HG03097 (cell line): ENCODE measurements at regions not wholly inside any gene's neighbourhood (a gene's known extent, or its start where the extent isn't known, plus 50 kb on each side); places are given as distances from the start of the nearest gene placed in this dataset.

Experiments
- ATAC-seq: cut with Tn5 transposase; IDR thresholded peaks from one replicate; pipeline ENCODE4 v1.9.1; 2021; ENCODE audit not compliant: unreplicated experiment, low FRiP score

GRCh38 chr5:128870373-128870772, 94.9 kb upstream of the SLC27A6 start:
- ATAC-seq: no peak

GRCh38 chr5:128870923-128871322, 94.4 kb upstream of the SLC27A6 start:
- ATAC-seq: no peak

- ATAC-seq: no peak
Observed at GRCh38 chr5:128876569-128877382, 88.5 kb upstream of the SLC27A6 start.

GRCh38 chr5:128877476-128877875, 87.8 kb upstream of the SLC27A6 start:
- ATAC-seq: no peak

GRCh38 chr5:128881502-128882018, 83.7 kb upstream of the SLC27A6 start:
- no peak for ATAC-seq

DNA sequence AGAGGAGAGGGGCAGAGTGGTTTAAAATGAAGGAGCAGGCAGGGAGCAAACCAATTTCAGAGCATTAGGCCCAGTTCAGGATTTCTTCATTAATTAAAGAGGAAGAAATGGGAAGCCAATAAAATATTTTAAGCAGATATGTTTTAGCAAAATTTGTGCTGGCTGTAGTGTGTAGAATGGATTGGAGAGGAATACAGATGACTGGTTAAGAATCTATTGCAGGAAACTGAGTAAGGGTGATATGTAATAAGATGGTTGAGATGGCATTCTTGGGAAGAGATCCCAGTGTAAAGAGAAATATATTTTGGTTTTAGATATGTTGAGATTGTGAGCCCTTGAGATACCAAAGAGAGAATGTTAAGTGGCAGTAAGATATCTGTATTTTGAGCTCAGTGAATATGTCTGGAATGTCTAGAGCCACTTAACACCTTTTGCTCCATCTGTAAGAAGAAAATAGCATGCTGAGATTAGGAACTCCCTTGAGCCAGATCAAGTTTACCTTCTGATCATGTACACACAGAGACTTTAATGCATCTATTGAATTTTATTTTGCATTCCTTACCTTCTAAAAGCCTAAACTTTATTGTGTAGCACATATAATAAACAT, 79.5 kb upstream of the SLC27A6 start:
- no peak for ATAC-seq

DNA sequence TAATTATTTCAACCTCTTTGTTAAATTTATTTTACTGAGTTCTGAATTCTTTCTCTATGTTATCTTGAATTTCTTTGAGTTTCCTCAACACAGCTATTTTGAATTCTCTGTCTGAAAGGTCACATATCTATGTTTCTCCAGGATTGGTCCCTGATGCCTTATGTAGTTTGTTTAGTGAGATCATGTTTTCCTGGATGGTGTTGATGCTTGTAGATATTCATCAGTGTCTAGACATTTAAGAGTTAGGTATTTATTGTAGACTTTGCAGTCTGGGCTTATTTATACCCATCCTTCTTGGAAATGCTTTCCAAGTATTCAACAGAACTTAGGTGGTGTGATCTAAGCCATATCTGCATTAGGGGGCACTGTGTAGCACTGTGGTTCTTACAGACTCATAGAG, 70.2 kb upstream of the SLC27A6 start:
- ATAC-seq: no peak

- ATAC-seq: no peak
Observed at GRCh38 chr5:128896675-128897074, 68.6 kb upstream of the SLC27A6 start.

DNA sequence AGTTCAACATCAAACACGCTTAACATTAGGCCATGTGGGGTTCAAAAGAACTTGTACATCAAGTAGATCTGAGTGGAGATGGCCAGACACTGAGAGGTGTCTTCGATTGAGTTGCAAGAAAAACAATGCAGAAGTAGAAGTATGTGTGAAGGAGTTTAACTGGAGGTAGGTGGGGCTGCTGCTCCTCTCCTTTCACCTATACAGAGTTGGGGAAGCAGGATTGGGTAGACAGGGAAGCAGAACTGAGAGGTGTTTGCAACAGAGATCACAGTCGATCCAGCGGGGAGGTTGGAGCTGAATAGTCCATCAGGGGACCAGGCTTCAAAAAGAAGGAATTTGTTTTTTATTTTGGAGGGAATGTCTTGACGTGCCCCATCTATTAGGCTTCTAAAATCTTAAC, 61.7 kb upstream of the SLC27A6 start:
- ATAC-seq: no peak

GRCh38 chr5:128904805-128905567, 60.3 kb upstream of the SLC27A6 start:
- ATAC-seq: no peak

DNA sequence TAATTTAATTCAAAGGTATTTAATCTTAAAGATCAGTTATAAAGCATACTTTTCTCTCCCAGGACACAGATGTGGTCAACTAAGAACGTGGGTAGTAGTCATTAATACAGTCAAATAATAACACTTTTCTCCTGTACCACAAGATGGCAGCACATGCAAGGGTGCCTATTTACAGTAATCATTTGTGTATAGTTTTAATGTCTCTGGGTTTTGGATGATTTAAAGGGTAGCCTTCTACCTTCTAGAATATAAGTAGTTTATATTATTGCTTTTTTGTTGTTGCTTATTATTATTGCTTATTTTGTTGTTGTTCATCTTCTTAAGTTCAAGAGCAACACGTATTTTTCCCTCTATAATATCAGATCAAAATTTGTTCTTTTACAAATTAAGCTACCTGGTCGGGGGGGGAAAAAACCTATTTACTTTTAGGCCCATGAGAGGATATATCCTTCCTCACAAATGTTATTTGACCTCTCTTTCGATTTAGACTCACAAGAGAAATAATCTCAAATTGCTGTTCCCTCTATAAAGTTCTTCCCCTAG, 59.6 kb upstream of the SLC27A6 start:
- ATAC-seq: peak; percentile 81

DNA sequence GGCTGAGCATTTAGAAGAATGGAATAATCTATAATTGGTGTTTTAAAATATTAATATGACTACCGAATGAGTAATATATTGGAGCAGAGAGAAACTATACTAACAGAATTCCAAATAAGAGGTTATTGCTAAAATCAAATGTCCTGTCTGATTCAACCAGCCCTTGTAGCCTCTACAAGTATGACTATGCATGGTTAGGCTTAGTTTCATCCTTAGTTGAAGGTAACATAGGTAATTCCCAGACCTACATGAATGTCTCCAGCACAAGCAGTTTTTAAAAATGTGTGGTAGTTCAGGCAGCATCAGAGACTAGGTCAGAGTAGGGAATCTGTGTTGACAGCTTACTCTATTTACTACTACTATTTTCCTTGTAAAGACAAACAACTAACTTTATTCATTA, 51.7 kb upstream of the SLC27A6 start:
- no peak for ATAC-seq
